Right cardiac atrium (tissue), 5 donors: ENCODE measurements at regions not wholly inside any gene's neighbourhood (a gene's known extent, or its start where the extent isn't known, plus 50 kb on each side); places are given as distances from the start of the nearest gene placed in this dataset.
A peak's percentile ranks its signal among the peaks of the same experiment; 100 is the strongest.
"Not testable (repeated sequence)": the region's sequence is repeated elsewhere in the genome, so short reads cannot be mapped to it uniquely, and the experiment has no call there.

Experiments
- ATAC-seq, 2 donors: fragments of 200-7000 bp; cut with Tn5 transposase; one replicate each; pipeline versions ENCODE4 v1.8.0 to v1.9.1; 2020; ENCODE audit warnings: moderate library complexity in 2 of 2, mild to moderate bottlenecking in 1 of 2
- DNase-seq, 3 donors: peaks; one replicate each; pipeline ENCODE4 v3.0.0-alpha.2; 2020
- H3K27ac ChIP-seq: one replicate; pipeline ENCODE4 v1.5.1; 2013; ENCODE audit warnings: mild to moderate bottlenecking, low read length, control low read depth, moderate library complexity
- H3K27me3 ChIP-seq: one replicate; pipeline ENCODE4 v1.6.1; 2013; ENCODE audit not compliant: control insufficient read depth, insufficient read depth
- H3K4me1 ChIP-seq: one replicate; pipeline ENCODE4 v1.6.1; 2013; ENCODE audit warnings: low read length; ENCODE audit not compliant: control insufficient read depth, insufficient read depth
- H3K4me3 ChIP-seq: one replicate; pipeline ENCODE4 v1.5.1; 2013; ENCODE audit warnings: low read length, control low read depth
- H3K9me3 ChIP-seq: one replicate; pipeline ENCODE4 v1.6.1; 2013; ENCODE audit warnings: low read length; ENCODE audit not compliant: control insufficient read depth
- WGBS: extraction: QIAGEN DNeasy Blood & Tissue Kit; methylation state at CpG from one replicate; pipeline ENCODE4 v1.1.7; 2013; 5-methylcytosine and 5-hydroxymethylcytosine counted together
- intact Hi-C, 4 donors: fragments of 100-400 bp; cut with DNase I; formaldehyde crosslinking; loops; one replicate each; pipeline versions ENCODE4 v1.11.0 to v1.14.0; 2022 to 2023
- donor health status: healthy with polysubstance abuse.
- donor health status: DM: no; HTN: yes; CAD: no.
- donor health status: DM: no; HTN: no; CAD: no.
- donor health status: DM: no; HTN: yes; CAD: no; lungs with severe emphysema.
- donor health status: DM: yes; HTN: yes; CAD: no.

- Histone ChIP-seq H3K4me3 (no peak overlapping the region), H3K27ac (no peak overlapping the region), H3K4me1 (peaks cover 3% of the 10 kb centered on the region), H3K9me3 (no peaks in the 10 kb centered on the region), H3K27me3 (no peaks in the 10 kb centered on the region)
- ATAC-seq (peak in 1 of 2 donors; percentile 47), DNase-seq (no peak)
- WGBS: 47% methylated on average over 12 of the region's 12 CpGs
- intact Hi-C loops: no loop called here
Measured at GRCh38 chr12:115375186-115375991, 691.4 kb upstream of the TBX3 start.

- H3K27ac ChIP-seq: no peak overlapping the region
- 92% methylated on average over 4 of the region's 4 CpGs for WGBS
- intact Hi-C loops: no loop called here
Measured at GRCh38 chr12:115374480-115375185, 690.7 kb upstream of the TBX3 start.

GRCh38 chr12:115371711-115372110 is 687.7 kb upstream of the TBX3 start:
- no peaks in the 10 kb centered on the region for H3K27me3 ChIP-seq
- DNase-seq: no peak
- intact Hi-C loops: no loop called here
- ATAC-seq: no peak
- no peak overlapping the region for H3K4me3 ChIP-seq
- H3K9me3 ChIP-seq: no peaks in the 10 kb centered on the region
- peaks cover 3% of the 10 kb centered on the region for H3K4me1 ChIP-seq
- H3K27ac ChIP-seq: no peak overlapping the region
- WGBS: 95% methylated on average over 4 of the region's 4 CpGs

More at GRCh38 chr12:115374480-115375185, 690.7 kb upstream of the TBX3 start:
- peaks cover 3% of the 10 kb centered on the region for H3K4me1 ChIP-seq
- no peaks in the 10 kb centered on the region for H3K9me3 ChIP-seq
- no peak overlapping the region for H3K4me3 ChIP-seq
- H3K27me3 ChIP-seq: no peaks in the 10 kb centered on the region
- ATAC-seq (no peak), DNase-seq (no peak)

- ATAC-seq (no peak), DNase-seq (no peak)
- intact Hi-C loops: no loop called here
- Histone ChIP-seq H3K4me3 (no peak overlapping the region), H3K4me1 (peaks cover 3% of the 10 kb centered on the region), H3K9me3 (no peaks in the 10 kb centered on the region), H3K27ac (no peak overlapping the region), H3K27me3 (no peaks in the 10 kb centered on the region)
- WGBS: 71% methylated on average over 6 of the region's 6 CpGs
Measured at GRCh38 chr12:115370650-115371049, 686.7 kb upstream of the TBX3 start.

DNA sequence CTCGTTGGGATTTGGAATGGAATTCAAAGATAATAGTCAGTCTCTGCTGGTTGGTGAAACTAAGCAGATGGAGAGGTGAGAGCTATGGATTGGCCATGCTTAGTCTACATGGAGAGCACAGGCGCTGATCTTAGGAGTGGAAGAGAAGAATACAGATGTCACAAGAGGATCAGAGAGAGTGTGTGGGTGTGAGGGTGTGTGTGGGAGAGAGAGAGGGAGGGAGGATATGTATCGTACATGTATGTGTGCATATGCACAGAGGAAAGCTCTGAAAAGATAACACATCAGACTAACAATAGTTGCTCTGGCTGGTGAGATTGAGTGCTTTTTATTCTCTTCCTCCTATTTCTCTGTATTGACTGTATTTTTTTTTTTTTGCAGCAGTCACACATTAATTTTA is 686.2 kb upstream of the TBX3 start:
- Histone ChIP-seq H3K9me3 (no peaks in the 10 kb centered on the region), H3K27me3 (no peaks in the 10 kb centered on the region), H3K4me1 (peaks cover 2% of the 10 kb centered on the region), H3K27ac (no peak overlapping the region), H3K4me3 (no peak overlapping the region)
- WGBS: 74% methylated on average over 3 of the region's 3 CpGs
- no peak for ATAC-seq
- intact Hi-C loops: no loop called here
- DNase-seq: no peak

DNA sequence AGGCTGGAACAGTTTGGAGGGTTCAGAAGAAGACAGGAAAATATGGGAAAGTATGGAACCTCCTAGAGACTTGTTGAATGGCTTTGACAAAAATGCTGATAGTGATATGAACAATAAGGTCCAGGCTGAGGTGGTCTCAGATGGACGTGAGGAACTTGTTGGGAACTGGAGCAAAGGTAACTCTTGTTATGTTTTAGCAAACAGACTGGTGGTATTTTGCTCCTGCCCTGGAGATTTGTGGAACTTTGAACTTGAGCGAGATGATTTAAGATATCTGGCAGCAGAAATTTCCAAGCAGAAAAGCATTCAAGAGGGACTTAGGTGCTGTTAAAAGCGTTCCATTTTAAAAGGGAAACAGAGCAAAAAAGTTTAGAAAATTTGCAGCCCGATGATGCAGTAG is 682.3 kb upstream of the TBX3 start:
- H3K27me3 ChIP-seq, ATAC-seq, H3K4me1 ChIP-seq, H3K4me3 ChIP-seq, intact Hi-C loops, DNase-seq, H3K9me3 ChIP-seq, H3K27ac ChIP-seq: not testable (repeated sequence)
- 94% methylated on average over 4 of the region's 4 CpGs for WGBS

GRCh38 chr12:115365765-115366164 is 681.8 kb upstream of the TBX3 start:
- 76% methylated on average over 4 of the region's 4 CpGs for WGBS
- H3K9me3 ChIP-seq, H3K27ac ChIP-seq, intact Hi-C loops, H3K4me3 ChIP-seq, ATAC-seq, DNase-seq, H3K27me3 ChIP-seq, H3K4me1 ChIP-seq: not testable (repeated sequence)

GRCh38 chr12:115364921-115365320 is 680.9 kb upstream of the TBX3 start:
- 55% methylated on average over 3 of the region's 3 CpGs for WGBS
- H3K9me3 ChIP-seq: no peaks in the 10 kb centered on the region
- intact Hi-C loops: no loop called here

DNA sequence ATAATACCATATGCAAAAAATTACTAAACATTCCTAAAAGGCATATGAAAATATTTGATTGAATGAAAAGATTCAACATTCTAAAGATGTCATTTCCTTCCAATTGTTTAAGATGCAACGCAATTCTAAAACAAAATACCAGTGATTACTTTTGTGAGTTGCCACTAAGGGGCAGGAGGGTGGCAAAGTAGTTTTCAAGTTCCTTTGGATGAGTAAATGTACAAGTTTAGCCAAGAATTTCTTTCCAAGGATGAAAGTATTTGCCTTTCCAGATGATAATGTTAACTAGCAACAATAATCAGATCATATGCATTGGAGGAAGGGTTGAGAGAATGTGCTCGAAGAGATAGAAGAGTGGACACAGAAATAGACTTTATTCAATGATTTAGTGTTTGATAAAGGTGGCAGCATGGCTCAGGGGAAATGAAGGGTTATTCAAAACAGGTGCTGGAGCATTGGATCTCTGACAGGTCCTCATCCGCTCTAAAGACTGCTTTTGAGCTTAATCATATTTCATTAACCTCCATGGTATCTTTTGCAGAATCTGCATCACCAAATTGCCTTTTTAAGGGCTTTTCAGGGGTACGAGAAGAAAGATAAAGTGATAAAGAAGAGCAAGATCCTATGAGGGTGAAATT is 678.5 kb upstream of the TBX3 start:
- H3K27me3 ChIP-seq: no peaks in the 10 kb centered on the region
- H3K4me1 ChIP-seq: no peaks in the 10 kb centered on the region
- no peak overlapping the region for H3K27ac ChIP-seq
- WGBS: 73% methylated on average over 4 of the region's 4 CpGs
- H3K4me3 ChIP-seq: no peak overlapping the region
- intact Hi-C loops: no loop called here
- DNase-seq: no peak
- no peaks in the 10 kb centered on the region for H3K9me3 ChIP-seq
- no peak for ATAC-seq

More at GRCh38 chr12:115364921-115365320, 680.9 kb upstream of the TBX3 start:
- Histone ChIP-seq H3K27ac (no peak overlapping the region), H3K4me3 (no peak overlapping the region), H3K27me3 (no peaks in the 10 kb centered on the region), H3K4me1 (no peaks in the 10 kb centered on the region)
- ATAC-seq (no peak), DNase-seq (no peak)

GRCh38 chr12:115357681-115358080 is 673.7 kb upstream of the TBX3 start:
- intact Hi-C loops: no loop called here
- Histone ChIP-seq H3K4me1 (peaks cover 4% of the 10 kb centered on the region), H3K9me3 (no peaks in the 10 kb centered on the region), H3K27ac (no peak overlapping the region), H3K27me3 (no peaks in the 10 kb centered on the region), H3K4me3 (no peak overlapping the region)
- WGBS: 79% methylated on average over 12 of the region's 12 CpGs
- no peak for DNase-seq
- ATAC-seq: no peak

DNA sequence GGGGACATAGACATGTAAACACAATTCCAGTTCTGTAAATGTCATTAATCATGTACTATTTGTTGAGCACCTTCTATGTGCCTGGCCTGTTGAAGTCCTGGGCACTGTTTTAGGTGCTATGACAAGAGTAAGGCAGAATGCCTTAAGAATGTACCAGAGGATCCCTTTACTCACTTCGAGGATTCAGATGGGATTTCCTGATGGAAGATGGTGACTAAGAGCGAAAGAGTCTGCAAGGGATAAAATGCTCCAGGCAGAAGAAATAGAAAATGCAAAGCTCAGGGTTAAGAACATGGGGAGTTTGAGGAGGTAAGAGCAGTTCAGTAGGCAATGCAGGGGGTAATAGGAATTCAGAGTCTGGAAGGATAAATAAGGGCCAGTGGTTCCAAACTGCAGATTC is 671.3 kb upstream of the TBX3 start:
- 94% methylated on average over 2 of the region's 2 CpGs for WGBS
- peaks cover 4% of the 10 kb centered on the region for H3K4me1 ChIP-seq
- no peak overlapping the region for H3K27ac ChIP-seq
- intact Hi-C loops: no loop called here
- no peak overlapping the region for H3K4me3 ChIP-seq
- DNase-seq (no peak), ATAC-seq (no peak)
- H3K27me3 ChIP-seq: no peaks in the 10 kb centered on the region
- H3K9me3 ChIP-seq: no peaks in the 10 kb centered on the region
